GM19438 (cell line): ENCODE measurements at regions not wholly inside any gene's neighbourhood (a gene's known extent, or its start where the extent isn't known, plus 50 kb on each side); places are given as distances from the start of the nearest gene placed in this dataset.

Source experiments
- ATAC-seq: cut with Tn5 transposase; IDR thresholded peaks from one replicate; pipeline ENCODE4 v1.9.1; 2021; ENCODE audit warnings: low read depth; ENCODE audit not compliant: unreplicated experiment

- ATAC-seq: no peak
These were observed 407.7 kb downstream of the LMO7 start for GRCh38 chr13:76043874-76044273.

DNA sequence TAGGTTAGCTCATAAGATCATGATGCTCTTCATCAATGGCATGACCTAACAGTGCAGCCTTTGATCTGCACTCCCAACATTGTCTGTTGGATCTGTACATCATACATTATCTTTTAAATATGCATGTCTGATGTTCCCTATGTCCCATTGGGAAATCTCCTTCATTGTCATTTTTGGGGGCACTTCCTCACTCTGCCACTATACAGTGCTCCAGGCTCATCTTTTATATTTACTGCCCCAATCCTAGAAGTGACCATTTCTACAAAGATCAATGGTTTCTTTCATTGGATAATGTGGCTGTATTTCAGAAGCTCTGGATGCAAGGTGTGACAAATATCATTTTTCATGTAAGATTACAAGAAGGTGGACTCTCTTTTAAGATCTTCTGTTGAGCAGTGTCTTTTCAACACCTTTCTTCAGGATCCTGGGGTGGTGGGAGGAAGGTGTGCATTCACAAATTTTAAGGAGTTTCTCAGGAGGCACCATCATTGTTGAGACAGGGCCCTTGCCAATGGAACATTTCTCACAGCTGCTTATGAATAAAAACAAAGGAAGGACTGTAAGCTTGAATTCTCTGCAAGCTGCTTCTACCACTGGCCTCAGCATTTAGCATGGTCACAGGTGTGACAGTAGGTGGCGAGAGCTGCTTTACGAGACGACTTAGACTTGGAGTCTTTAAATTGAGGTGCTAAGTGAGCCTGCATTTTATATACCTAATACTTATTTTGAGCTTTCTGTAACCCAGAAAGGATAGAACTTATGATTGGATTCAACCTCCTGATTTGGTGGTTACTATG lies 403.0 kb downstream of the LMO7 start:
- no peak for ATAC-seq

DNA sequence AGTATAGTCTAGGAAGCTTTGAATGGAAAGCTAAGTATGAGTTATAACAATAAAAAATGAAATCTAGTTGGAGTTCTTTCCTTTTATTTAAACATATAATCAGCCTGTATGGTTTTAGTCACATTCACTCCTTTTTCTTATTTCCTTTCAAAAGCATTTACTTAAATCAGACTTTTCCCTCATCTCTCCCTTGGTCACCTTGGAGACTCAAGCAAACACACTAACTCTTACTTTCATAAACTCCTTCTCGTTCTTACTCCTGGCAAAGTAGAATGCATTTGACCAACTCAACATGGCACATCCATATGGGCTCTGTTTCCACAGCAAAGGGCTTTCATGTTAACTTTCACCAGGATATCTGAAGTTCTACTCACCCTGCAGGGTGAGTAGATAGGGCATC lies 400.0 kb downstream of the LMO7 start:
- no peak for ATAC-seq

DNA sequence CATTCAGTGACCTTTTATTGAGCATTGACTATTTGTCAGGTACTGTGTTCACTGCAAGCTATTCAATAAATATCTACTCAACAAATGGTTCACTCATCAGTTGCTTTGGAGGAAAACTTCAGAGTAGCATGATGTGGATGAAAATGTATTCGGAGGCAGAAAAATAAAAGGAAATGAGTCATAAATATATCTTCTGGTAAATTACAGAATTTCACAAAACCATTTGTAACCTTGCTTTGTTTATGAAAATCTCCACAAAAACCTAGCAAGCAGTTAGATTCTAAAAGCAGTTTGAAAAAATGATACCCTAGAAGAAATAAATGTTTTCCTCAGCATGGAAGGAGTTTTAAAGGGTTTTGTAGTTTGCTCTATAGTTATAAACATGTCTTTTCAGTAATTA lies 399.6 kb downstream of the LMO7 start:
- no peak for ATAC-seq

GRCh38 chr13:76029706-76030105 lies 393.6 kb downstream of the LMO7 start:
- no peak for ATAC-seq

DNA sequence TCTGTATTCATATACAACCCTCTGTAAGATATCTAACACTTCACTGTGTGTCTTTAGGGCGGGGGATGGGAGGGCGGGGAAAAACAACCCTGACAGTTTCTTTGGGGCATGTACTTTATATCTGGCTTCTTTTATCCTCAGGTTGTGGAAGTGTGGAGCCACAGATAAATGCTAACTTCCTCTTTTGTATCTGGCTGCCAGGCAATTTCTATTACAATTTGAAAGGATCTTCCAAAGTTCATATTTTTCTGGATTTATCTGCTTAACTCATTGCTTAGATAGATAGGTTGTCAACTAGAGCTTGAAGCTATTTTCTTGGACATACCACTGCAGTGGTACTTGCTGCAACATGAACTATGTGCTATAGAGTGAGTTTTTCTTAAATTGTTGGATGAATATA lies 393.0 kb downstream of the LMO7 start:
- no peak for ATAC-seq

- no peak for ATAC-seq
These were observed 391.0 kb downstream of the LMO7 start for GRCh38 chr13:76027131-76027530.

DNA sequence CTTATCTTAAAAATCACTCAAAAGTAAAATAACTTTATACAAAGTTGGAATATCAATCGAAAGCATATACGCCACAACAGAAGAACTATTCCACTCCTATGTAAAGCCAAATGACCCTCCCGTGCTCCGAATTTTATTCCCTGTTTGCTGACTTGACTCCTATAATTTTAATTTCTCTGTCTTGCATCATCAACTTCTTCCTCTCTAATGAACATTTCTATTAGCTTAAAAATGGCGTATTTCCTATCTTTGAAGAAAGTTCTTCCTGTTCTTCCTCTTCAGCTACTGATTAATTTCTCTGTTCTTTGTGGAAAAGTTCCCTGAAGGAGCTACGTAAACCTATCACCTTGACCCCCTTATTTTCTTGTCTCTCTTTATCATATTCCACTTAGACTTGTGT lies 389.3 kb downstream of the LMO7 start:
- ATAC-seq: no peak

- ATAC-seq: no peak
These were observed 388.0 kb downstream of the LMO7 start for GRCh38 chr13:76024151-76024550.

- ATAC-seq: no peak
These were observed 387.5 kb downstream of the LMO7 start for GRCh38 chr13:76023652-76024051.

GRCh38 chr13:76020421-76020955 lies 384.4 kb downstream of the LMO7 start:
- ATAC-seq: no peak

GRCh38 chr13:76019421-76020044 lies 383.4 kb downstream of the LMO7 start:
- peak; percentile 53 for ATAC-seq

DNA sequence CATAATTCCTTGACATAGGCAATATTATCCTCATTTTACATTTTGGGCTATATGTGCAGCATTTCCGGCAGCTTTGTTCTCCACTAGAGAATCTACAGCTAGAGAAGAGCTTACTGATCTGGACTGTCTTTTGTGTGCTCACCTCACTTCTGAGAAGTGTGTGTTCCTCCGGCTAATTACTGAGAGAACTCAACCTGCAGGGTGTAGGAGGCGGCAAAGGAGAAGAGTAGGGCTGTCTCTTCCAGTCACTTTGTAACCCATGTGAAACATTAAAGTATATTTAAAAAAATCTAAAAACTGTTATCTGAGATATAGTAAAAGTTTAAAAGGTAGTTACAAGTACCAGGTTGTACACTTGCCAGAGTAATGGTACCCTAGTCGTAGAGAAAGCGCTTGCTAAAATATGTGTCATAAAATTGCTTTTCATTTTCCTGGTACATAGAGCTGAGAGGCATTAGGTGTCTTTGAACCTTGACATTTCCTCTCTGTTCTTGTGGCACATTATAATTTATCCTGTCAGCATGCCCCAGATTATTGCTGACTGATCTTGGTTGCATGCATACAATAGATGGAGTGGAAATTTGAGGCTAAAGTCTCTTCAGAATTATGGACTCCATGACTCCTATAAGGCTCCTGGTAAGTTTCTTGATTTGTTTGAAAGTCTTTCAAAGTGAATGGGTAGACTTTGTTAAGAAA lies 381.9 kb downstream of the LMO7 start:
- ATAC-seq: no peak

DNA sequence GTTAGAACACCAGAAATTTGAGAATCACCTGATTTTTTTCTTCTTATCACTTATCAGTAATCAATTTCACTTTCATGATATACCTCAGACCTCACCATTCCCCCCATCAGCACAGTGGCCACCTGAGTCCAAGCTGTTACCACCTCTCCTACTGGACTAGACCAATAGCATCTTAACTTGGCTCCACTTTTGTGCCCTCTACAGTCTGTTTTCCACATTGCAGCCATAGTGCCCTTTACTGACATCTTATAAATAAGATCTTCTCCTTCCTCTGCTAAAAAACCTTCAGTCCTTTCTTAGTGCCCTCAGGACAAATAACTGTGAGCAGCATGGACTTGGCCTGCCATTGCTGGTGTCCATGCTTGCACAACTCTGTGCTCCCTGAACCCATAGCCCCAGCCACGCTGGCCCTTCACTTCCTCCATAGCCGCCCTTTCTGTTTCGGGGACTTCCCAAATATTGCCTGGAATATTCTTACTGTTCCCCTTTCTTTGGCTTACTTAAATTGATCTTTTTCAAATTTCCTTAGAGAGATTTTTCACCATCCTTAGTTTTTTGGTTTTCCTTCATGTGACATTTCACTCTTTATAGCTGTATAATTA lies 380.8 kb downstream of the LMO7 start:
- peak; percentile 41 for ATAC-seq

DNA sequence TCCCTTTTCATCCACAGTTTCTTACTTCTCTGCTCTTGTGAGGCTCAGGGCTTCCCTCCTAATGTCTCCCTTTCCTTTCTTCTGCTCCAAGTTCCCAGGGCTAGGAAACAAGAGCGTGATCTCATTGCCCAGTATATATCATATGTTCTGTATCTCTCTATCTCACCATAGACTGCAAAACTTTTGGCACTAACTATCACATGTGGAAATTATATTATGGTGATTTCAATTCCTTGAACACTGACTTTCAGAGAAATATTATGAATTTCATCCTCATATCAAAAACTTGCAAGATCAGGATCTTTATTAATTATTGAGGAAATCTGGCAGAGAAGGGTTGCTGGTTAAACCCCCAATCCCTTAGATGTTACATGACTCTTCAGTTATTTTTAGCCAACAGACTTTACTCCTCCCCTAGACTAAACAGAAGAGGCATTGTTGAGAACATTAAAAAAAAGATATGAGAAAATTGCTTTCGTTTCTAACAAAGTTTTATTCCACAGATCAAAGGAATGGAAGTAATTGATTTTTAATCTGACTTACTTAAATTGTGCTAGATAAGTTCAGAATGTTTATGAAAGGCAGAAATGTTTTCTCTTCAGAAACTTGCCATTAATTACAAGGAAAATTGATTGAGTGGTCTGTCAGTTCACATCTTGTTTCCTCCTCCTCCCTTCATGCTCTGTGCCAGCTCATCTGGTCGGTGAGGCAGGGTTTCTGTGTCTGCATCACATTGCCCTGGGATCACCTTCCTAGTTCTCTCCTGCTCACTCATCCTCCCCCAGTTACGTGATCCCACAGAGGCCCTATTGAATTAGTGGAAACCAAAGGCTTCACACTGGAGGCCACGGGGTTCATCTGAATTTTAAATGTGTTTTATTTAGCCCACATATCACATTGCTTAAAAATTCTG lies 378.5 kb downstream of the LMO7 start:
- no peak for ATAC-seq

DNA sequence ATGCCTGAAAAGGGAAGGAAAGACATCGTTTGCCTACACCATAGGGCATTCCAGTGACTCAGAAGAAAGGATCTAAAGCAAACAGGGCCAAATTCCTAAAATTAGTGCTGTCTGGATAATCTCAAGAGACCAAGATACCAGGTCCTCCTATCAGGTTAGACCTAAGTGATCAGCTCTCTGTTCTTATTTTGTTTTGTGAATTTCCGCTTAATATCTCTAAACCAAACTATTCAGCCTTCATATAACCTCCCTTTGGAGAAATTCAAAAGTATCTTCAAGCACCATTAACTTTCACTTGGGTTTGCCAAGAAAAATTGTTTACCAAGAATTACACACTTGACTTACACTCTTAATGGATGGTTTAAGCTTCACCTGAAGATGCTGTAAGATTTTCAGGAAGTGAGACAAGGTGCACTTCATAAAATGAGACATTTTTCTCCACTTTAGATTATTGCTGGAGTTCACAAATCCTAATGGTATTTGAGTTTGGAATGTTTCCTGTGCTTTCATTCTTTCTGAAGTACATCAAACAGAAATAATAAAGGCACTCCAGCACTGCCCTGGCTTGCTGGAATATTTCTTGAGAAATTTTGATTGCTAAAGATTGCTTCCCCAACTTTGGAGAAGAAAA lies 376.1 kb downstream of the LMO7 start:
- ATAC-seq: no peak

DNA sequence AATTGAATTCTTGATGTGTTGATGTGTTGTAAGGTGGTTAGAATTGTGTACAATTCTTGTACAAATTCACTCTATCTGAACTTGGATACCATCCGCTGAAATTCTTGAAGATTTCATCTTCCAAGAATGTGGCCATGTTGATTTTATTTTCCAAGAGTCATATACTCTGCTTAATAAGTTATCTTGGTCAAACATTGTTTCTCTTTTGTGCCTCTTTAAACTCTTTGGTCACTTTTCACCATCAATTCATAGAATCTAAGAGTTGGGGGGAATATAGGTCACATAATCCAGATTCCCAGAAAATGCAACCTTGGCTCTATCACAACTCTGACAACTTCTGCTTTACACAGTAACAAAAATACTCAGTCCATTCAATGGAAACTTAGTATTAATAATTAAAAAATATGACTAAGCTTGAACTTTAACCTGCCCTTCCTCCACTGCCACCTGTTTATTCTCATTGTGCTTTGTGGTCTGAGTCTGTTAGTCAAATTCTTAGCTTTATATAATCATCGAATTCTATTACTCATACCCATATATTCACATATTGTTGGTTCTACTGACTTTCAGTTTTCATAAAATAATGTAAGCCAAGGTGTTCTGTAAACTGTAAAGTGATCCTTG lies 373.2 kb downstream of the LMO7 start:
- peak; percentile 62 for ATAC-seq

DNA sequence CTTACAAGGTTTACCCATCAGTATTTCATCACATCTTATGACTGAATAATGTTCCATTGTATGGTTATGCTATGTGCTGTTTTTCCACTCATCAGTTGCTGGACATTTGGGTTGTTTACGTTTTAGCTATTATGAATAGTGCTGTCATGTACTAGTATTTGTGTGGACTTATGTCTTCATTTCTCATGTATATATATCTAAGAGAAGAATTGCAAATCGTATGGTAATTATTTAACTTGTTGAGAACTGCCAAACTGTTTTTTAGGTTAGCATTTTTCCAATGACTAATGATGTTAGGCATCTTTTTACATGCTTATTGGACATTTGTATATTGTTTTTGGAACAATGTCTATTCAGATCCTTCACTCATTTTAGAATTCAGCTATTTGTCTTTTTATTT lies 368.3 kb downstream of the LMO7 start:
- ATAC-seq: no peak

GRCh38 chr13:76000131-76000530 lies 364.0 kb downstream of the LMO7 start:
- ATAC-seq: no peak
